Tibial nerve (tissue), 3 donors: ENCODE measurements at regions not wholly inside any gene's neighbourhood (a gene's known extent, or its start where the extent isn't known, plus 50 kb on each side); places are given as distances from the start of the nearest gene placed in this dataset.
"Not testable (repeated sequence)": the region's sequence is repeated elsewhere in the genome, so short reads cannot be mapped to it uniquely, and the experiment has no call there.

Experiments used
- CTCF ChIP-seq, 5 experiments: fragments of 200-600 bp in 3 of 5; fragments of 450-650 bp in 2 of 5; sonication (generic) in 3 of 5; IDR thresholded peaks; one replicate each; pipeline ENCODE4 v1.5.1; 2016 to 2019; ENCODE audit warnings: antibody characterized with exemption in 5 of 5, mild to moderate bottlenecking in 3 of 5, moderate library complexity in 2 of 5
- POLR2A ChIP-seq, 2 donors: fragments of 450-650 bp; IDR thresholded peaks; one replicate each; pipeline ENCODE4 v1.6.1; 2017; ENCODE audit warnings: antibody characterized with exemption in 2 of 2, mild to moderate bottlenecking in 2 of 2, moderate library complexity in 2 of 2

DNA sequence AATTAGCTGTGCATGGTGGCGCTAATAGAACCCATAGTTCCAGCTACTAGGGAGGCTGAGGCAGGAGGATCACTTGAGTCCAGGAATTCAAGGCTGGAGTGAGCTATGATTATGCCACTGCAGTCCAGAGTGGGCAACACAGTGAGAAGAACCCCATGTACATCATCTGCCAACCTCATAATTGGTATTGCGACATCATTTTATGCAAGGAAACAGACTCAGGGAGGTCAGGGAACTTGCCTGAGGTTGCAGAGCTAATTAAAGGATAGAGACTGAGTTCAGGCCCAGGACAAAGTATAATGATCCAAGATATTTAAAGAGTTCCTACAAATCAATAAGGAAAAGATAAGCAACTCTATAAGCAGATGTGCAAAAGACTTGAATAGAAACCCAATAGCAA, 178.1 kb upstream of the TUBA3C start:
- not testable (repeated sequence) for TF ChIP-seq CTCF, POLR2A (IDR thresholded peaks at IDR 0.05)
